ENCODE measurements at regions not wholly inside any gene's neighbourhood (a gene's known extent, or its start where the extent isn't known, plus 50 kb on each side); places are given as distances from the start of the nearest gene placed in this dataset.

DNA sequence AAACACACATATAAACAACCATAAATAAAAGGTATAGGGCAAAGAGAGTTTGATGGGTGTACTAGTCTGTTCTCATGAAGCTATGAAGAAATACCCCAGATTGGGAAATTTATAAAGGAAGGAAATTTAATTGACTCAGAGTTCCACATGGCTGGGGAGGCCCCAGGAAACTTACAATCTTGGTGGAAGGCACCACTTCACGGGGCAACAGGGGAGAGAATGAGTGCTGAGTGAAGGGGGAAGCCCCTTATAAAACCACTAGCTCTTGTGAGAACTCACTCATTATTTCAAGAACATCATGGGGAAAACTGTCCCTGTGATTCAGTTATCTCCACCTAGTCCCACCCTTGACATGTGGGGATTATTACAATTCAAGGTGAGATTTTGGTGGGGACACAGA, 385.9 kb upstream of the ANO5 start:
- TF ChIP-seq GLIS3 (CRISPR knock-in tag; IDR thresholded peaks at IDR 0.05) (no peak), CSDC2 (CRISPR knock-in tag; IDR thresholded peaks at IDR 0.05) (no peak), BACH2 (CRISPR knock-in tag; IDR thresholded peaks at IDR 0.05; ENCODE audit: borderline replicate concordance) (no peak)
- TF ChIP-seq, protein P1, sequence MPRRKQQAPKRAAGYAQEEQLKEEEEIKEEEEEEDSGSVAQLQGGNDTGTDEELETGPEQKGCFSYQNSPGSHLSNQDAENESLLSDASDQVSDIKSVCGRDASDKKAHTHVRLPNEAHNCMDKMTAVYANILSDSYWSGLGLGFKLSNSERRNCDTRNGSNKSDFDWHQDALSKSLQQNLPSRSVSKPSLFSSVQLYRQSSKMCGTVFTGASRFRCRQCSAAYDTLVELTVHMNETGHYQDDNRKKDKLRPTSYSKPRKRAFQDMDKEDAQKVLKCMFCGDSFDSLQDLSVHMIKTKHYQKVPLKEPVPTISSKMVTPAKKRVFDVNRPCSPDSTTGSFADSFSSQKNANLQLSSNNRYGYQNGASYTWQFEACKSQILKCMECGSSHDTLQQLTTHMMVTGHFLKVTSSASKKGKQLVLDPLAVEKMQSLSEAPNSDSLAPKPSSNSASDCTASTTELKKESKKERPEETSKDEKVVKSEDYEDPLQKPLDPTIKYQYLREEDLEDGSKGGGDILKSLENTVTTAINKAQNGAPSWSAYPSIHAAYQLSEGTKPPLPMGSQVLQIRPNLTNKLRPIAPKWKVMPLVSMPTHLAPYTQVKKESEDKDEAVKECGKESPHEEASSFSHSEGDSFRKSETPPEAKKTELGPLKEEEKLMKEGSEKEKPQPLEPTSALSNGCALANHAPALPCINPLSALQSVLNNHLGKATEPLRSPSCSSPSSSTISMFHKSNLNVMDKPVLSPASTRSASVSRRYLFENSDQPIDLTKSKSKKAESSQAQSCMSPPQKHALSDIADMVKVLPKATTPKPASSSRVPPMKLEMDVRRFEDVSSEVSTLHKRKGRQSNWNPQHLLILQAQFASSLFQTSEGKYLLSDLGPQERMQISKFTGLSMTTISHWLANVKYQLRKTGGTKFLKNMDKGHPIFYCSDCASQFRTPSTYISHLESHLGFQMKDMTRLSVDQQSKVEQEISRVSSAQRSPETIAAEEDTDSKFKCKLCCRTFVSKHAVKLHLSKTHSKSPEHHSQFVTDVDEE (CRISPR knock-in tag; IDR thresholded peaks at IDR 0.05), result no peak
- ATAC-seq, result no peak

DNA sequence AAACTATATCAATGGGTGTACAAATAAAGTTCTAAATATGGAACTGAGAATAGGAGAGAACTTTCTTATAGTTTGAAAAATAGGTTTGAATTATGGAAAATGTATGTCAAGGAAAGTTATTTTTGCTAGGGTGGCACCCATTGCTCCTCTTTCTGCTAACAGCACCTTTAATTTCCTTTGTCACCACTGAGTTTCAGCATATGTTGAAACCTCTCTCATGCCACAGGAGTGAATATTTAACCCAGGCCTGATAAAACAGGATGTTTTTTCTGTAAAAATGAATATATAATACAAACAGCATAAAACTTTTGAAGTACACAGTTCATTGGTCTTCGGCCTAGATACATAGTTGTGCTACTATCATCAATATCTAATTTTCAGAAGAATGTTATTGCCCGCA, 385.5 kb upstream of the ANO5 start:
- ATAC-seq, result no peak
- TF ChIP-seq ZNF70 (CRISPR knock-in tag; IDR thresholded peaks at IDR 0.05) (no peak), BACH2 (CRISPR knock-in tag; IDR thresholded peaks at IDR 0.05; ENCODE audit: borderline replicate concordance) (no peak), SNAI2 (CRISPR knock-in tag; IDR thresholded peaks at IDR 0.05) (no peak), ARNTL (CRISPR knock-in tag; IDR thresholded peaks at IDR 0.05; ENCODE audit: borderline replicate concordance, low read depth) (no peak), ISL1 (CRISPR knock-in tag; IDR thresholded peaks at IDR 0.05) (no peak), ZFP3 (CRISPR knock-in tag; IDR thresholded peaks at IDR 0.05) (no peak), ZFP30 (CRISPR knock-in tag; IDR thresholded peaks at IDR 0.05) (no peak), ESRRG (CRISPR knock-in tag; IDR thresholded peaks at IDR 0.05) (no peak), PPARA (CRISPR knock-in tag; IDR thresholded peaks at IDR 0.05; ENCODE audit: borderline replicate concordance) (no peak), OSR1 (CRISPR knock-in tag; IDR thresholded peaks at IDR 0.05) (no peak), GLIS3 (CRISPR knock-in tag; IDR thresholded peaks at IDR 0.05) (no peak), TCF4 (CRISPR knock-in tag; IDR thresholded peaks at IDR 0.05; ENCODE audit: borderline replicate concordance) (no peak), TOX (CRISPR knock-in tag; IDR thresholded peaks at IDR 0.05; ENCODE audit: borderline replicate concordance) (no peak), ZNF8 (CRISPR knock-in tag; IDR thresholded peaks at IDR 0.05) (no peak), ZC3H10 (CRISPR knock-in tag; IDR thresholded peaks at IDR 0.05) (no peak), CSDC2 (CRISPR knock-in tag; IDR thresholded peaks at IDR 0.05) (no peak)
- TF ChIP-seq, protein P2, sequence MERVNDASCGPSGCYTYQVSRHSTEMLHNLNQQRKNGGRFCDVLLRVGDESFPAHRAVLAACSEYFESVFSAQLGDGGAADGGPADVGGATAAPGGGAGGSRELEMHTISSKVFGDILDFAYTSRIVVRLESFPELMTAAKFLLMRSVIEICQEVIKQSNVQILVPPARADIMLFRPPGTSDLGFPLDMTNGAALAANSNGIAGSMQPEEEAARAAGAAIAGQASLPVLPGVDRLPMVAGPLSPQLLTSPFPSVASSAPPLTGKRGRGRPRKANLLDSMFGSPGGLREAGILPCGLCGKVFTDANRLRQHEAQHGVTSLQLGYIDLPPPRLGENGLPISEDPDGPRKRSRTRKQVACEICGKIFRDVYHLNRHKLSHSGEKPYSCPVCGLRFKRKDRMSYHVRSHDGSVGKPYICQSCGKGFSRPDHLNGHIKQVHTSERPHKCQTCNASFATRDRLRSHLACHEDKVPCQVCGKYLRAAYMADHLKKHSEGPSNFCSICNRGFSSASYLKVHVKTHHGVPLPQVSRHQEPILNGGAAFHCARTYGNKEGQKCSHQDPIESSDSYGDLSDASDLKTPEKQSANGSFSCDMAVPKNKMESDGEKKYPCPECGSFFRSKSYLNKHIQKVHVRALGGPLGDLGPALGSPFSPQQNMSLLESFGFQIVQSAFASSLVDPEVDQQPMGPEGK (CRISPR knock-in tag; IDR thresholded peaks at IDR 0.05; ENCODE audit: borderline replicate concordance), result no peak
- TF ChIP-seq, protein P3, sequence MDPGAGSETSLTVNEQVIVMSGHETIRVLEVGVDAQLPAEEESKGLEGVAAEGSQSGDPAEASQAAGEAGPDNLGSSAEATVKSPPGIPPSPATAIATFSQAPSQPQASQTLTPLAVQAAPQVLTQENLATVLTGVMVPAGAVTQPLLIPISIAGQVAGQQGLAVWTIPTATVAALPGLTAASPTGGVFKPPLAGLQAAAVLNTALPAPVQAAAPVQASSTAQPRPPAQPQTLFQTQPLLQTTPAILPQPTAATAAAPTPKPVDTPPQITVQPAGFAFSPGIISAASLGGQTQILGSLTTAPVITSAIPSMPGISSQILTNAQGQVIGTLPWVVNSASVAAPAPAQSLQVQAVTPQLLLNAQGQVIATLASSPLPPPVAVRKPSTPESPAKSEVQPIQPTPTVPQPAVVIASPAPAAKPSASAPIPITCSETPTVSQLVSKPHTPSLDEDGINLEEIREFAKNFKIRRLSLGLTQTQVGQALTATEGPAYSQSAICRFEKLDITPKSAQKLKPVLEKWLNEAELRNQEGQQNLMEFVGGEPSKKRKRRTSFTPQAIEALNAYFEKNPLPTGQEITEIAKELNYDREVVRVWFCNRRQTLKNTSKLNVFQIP (CRISPR knock-in tag; IDR thresholded peaks at IDR 0.05; ENCODE audit: borderline replicate concordance, low read depth), result no peak
- TF ChIP-seq, protein P4, sequence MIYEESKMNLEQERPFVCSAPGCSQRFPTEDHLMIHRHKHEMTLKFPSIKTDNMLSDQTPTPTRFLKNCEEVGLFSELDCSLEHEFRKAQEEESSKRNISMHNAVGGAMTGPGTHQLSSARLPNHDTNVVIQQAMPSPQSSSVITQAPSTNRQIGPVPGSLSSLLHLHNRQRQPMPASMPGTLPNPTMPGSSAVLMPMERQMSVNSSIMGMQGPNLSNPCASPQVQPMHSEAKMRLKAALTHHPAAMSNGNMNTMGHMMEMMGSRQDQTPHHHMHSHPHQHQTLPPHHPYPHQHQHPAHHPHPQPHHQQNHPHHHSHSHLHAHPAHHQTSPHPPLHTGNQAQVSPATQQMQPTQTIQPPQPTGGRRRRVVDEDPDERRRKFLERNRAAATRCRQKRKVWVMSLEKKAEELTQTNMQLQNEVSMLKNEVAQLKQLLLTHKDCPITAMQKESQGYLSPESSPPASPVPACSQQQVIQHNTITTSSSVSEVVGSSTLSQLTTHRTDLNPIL (CRISPR knock-in tag; IDR thresholded peaks at IDR 0.05; ENCODE audit: low read depth), result no peak
- TF ChIP-seq, protein P5, sequence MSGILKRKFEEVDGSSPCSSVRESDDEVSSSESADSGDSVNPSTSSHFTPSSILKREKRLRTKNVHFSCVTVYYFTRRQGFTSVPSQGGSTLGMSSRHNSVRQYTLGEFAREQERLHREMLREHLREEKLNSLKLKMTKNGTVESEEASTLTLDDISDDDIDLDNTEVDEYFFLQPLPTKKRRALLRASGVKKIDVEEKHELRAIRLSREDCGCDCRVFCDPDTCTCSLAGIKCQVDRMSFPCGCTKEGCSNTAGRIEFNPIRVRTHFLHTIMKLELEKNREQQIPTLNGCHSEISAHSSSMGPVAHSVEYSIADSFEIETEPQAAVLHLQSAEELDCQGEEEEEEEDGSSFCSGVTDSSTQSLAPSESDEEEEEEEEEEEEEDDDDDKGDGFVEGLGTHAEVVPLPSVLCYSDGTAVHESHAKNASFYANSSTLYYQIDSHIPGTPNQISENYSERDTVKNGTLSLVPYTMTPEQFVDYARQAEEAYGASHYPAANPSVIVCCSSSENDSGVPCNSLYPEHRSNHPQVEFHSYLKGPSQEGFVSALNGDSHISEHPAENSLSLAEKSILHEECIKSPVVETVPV (CRISPR knock-in tag; IDR thresholded peaks at IDR 0.05), result no peak

DNA sequence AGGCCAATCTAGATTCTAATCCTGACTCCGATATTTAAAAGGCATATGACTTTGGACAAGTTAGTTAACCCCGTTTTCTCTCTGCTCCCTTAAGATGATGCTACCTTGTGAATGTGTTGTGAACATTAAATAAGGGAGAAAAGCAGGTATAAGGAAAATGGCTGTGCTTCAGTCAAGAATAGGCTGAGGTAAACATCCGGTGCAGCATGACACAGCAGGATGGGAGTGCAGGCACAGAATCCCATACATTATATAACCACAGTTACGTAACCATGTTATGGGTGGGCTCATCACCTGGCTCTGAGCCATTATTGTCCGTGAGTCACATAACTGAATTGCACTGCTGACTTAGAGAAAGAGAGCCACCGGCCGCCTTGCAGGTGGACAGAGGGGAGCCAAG, 382.2 kb upstream of the ANO5 start:
- ATAC-seq, result no peak

More for the DNA sequence above, 382.2 kb upstream of the ANO5 start:
- TF ChIP-seq ARNTL (CRISPR knock-in tag; IDR thresholded peaks at IDR 0.05; ENCODE audit: borderline replicate concordance, low read depth) (no peak), ESRRG (CRISPR knock-in tag; IDR thresholded peaks at IDR 0.05) (no peak), TCF4 (CRISPR knock-in tag; IDR thresholded peaks at IDR 0.05; ENCODE audit: borderline replicate concordance) (no peak), CSDC2 (CRISPR knock-in tag; IDR thresholded peaks at IDR 0.05) (no peak), ZFP30 (CRISPR knock-in tag; IDR thresholded peaks at IDR 0.05) (no peak), OSR1 (CRISPR knock-in tag; IDR thresholded peaks at IDR 0.05) (no peak)
- TF ChIP-seq, protein P2 (CRISPR knock-in tag; IDR thresholded peaks at IDR 0.05; ENCODE audit: borderline replicate concordance), result no peak
- TF ChIP-seq, protein P5 (CRISPR knock-in tag; IDR thresholded peaks at IDR 0.05), result no peak
